Sigmoid colon (tissue), 4 donors: ENCODE measurements at regions not wholly inside any gene's neighbourhood (a gene's known extent, or its start where the extent isn't known, plus 50 kb on each side); places are given as distances from the start of the nearest gene placed in this dataset.

Source experiments
- EP300 ChIP-seq, 4 donors: sonication (generic); formaldehyde crosslinking; IDR thresholded peaks; one replicate each; pipeline ENCODE4 v1.6.1; 2017; ENCODE audit warnings: antibody characterized with exemption in 4 of 4
- POLR2A ChIP-seq, 2 donors: fragments of 450-650 bp; IDR thresholded peaks; one replicate each; pipeline ENCODE4 v1.6.1; 2016; ENCODE audit warnings: antibody characterized with exemption in 2 of 2, mild to moderate bottlenecking in 2 of 2, moderate library complexity in 2 of 2
- TF ChIP-seq, protein P1 (sequence below), 4 experiments: fragments of 450-650 bp in 3 of 4; fragments of 200-600 bp in 1 of 4; IDR thresholded peaks; one replicate each; pipeline ENCODE4 v1.5.1; 2016 to 2019; ENCODE audit warnings: antibody characterized with exemption in 4 of 4, mild to moderate bottlenecking in 3 of 4, moderate library complexity in 2 of 4

DNA sequence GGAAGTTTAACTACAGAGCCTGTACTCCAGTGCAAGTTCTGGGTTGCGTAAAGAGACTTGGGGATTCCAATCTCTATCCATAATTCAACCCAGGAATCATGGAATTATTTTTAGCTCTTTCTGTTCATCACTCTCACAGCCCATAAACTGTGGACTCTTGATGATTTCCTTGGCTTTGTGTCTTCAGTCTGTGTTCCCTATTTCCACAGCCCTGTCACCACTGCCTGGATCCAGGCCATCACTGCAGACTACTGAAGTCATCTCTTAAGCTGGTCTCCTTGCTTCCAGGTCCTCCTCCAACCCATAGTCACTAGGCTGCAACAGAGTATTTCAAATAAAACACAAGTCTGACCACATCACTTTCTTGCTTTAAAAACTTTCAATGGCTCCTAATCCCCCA is 211.7 kb downstream of the PLK2 start:
- TF ChIP-seq, protein P1, sequence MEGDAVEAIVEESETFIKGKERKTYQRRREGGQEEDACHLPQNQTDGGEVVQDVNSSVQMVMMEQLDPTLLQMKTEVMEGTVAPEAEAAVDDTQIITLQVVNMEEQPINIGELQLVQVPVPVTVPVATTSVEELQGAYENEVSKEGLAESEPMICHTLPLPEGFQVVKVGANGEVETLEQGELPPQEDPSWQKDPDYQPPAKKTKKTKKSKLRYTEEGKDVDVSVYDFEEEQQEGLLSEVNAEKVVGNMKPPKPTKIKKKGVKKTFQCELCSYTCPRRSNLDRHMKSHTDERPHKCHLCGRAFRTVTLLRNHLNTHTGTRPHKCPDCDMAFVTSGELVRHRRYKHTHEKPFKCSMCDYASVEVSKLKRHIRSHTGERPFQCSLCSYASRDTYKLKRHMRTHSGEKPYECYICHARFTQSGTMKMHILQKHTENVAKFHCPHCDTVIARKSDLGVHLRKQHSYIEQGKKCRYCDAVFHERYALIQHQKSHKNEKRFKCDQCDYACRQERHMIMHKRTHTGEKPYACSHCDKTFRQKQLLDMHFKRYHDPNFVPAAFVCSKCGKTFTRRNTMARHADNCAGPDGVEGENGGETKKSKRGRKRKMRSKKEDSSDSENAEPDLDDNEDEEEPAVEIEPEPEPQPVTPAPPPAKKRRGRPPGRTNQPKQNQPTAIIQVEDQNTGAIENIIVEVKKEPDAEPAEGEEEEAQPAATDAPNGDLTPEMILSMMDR (IDR thresholded peaks at IDR 0.05): no peak
- no peak for TF ChIP-seq POLR2A (IDR thresholded peaks at IDR 0.05)
- TF ChIP-seq EP300 (IDR thresholded peaks at IDR 0.05): no peak
